GM12865 (cell line): ENCODE measurements at regions not wholly inside any gene's neighbourhood (a gene's known extent, or its start where the extent isn't known, plus 50 kb on each side); places are given as distances from the start of the nearest gene placed in this dataset.
"Not testable (repeated sequence)": the region's sequence is repeated elsewhere in the genome, so short reads cannot be mapped to it uniquely, and the experiment has no call there.

Experiments
- DNase-seq: peaks from one replicate; pipeline ENCODE4 v3.0.0; 2010; ENCODE audit warnings: low read depth
- H3K4me3 ChIP-seq: 2 replicates; pipeline ENCODE4 v1.5.1; 2011; ENCODE audit warnings: mild to moderate bottlenecking, low read depth, low read length, control low read depth
- CTCF ChIP-seq: IDR thresholded peaks from 2 replicates; pipeline ENCODE4 v1.5.1; 2011; ENCODE audit warnings: low read length, control low read depth, low read depth, inconsistent platforms; ENCODE audit not compliant: insufficient read depth; ENCODE audit errors: missing control alignments

- DNase-seq: no peak
- no peak overlapping the region for H3K4me3 ChIP-seq
- TF ChIP-seq CTCF: no peak
Measured at GRCh38 chr14:38931969-38932652, 170.9 kb downstream of the SEC23A start.

- no peak for DNase-seq
- no peak overlapping the region for H3K4me3 ChIP-seq
- TF ChIP-seq CTCF: no peak
Measured at GRCh38 chr14:38930898-38931297, 172.1 kb downstream of the SEC23A start.

GRCh38 chr14:38930022-38930421 lies 173.0 kb downstream of the SEC23A start:
- no peak overlapping the region for H3K4me3 ChIP-seq
- DNase-seq: no peak
- TF ChIP-seq CTCF: no peak

GRCh38 chr14:38929416-38929815 lies 173.6 kb downstream of the SEC23A start:
- no peak for DNase-seq
- TF ChIP-seq CTCF: no peak
- H3K4me3 ChIP-seq: no peak overlapping the region

GRCh38 chr14:38921893-38922292 lies 181.1 kb downstream of the SEC23A start:
- DNase-seq, H3K4me3 ChIP-seq: not testable (repeated sequence)

- H3K4me3 ChIP-seq: no peak overlapping the region
- TF ChIP-seq CTCF: no peak
- no peak for DNase-seq
Measured at GRCh38 chr14:38915125-38915524, 187.9 kb downstream of the SEC23A start.

GRCh38 chr14:38910092-38910491 lies 192.9 kb downstream of the SEC23A start:
- no peak overlapping the region for H3K4me3 ChIP-seq
- peak; percentile 26 for DNase-seq
- no peak for TF ChIP-seq CTCF

GRCh38 chr14:38904959-38905358 lies 198.1 kb downstream of the SEC23A start:
- H3K4me3 ChIP-seq: no peak overlapping the region
- TF ChIP-seq CTCF: no peak
- no peak for DNase-seq
